AG04450 (cell line): ENCODE measurements at regions not wholly inside any gene's neighbourhood (a gene's known extent, or its start where the extent isn't known, plus 50 kb on each side); places are given as distances from the start of the nearest gene placed in this dataset.

Experiments
- CTCF ChIA-PET: fragments of 300-600, 350-600 bp; formaldehyde crosslinking; extraction: SDS; loops from one replicate; lab custom pipeline; 2022; ENCODE audit warnings: antibody characterized with exemption, inconsistent platforms; lab: Charles Lee
- POLR2A ChIA-PET: fragments of 350-600 bp; formaldehyde crosslinking; extraction: SDS; loops from one replicate; lab custom pipeline; 2021; ENCODE audit warnings: antibody characterized with exemption, inconsistent platforms; lab: Yijun Ruan, JAX
- DNase-seq: peaks from one replicate; pipeline ENCODE4 v3.0.0-alpha.2; 2011; ENCODE audit warnings: low read depth, low spot score
- H3K27ac ChIP-seq: one replicate; pipeline ENCODE4 v1.5.1; 2012; ENCODE audit warnings: low read depth, low read length, control low read depth
- H3K27me3 ChIP-seq: one replicate; pipeline ENCODE4 v1.6.0; 2012; ENCODE audit warnings: low read length; ENCODE audit not compliant: control insufficient read depth, insufficient read depth
- H3K4me3 ChIP-seq: 2 replicates; pipeline ENCODE4 v1.5.1; 2011; ENCODE audit warnings: mild to moderate bottlenecking, low read depth, low read length, control low read depth
- H3K9me3 ChIP-seq: 2 replicates; pipeline ENCODE4 v1.5.1; 2012; ENCODE audit warnings: low read length; ENCODE audit not compliant: control insufficient read depth, insufficient read depth
- TF ChIP-seq, protein P1 (sequence below): IDR thresholded peaks from 2 replicates; pipeline ENCODE4 v1.5.1; 2011; ENCODE audit warnings: low read depth, low read length, control low read depth, inconsistent platforms

DNA sequence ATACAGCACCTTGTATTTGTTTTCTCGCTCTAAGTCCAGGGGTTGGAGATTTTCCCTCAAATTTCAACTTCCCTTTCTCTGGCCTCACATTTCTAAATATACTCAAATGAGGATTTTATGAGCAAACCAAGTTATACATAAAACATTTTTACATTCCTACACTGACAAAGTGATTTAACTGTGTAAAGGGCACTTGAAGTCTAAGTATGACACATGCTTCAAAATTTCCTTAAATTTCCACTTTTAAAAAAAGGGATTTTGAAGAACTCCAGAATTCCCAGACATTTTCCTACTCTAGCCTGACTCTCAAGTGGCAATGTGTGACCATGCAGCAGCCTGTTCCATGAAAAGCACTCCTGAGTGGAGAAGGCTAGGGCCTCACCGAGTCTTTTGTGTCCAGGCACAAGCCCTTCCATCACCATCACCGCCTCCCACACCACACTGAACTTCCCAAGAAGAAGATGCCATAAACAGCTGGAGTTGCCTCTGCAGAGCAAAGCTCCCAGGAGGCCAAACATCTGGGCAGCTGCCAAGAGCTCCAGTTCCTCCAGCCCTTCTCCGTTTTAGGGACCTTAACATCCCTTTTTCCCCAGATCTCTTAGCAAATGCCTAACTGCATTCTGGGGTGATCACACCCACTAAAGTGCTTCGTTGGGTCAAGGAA lies 68.9 kb downstream of the NCR2 start:
- POLR2A ChIA-PET, result no interaction called here
- CTCF ChIA-PET, result interaction anchor here (1.6 kb wide), 1 partner anchor 20 kb away, joined by 6 read pairs; no protein-coding TSS in a partner anchor
- no peak overlapping the region for H3K4me3 ChIP-seq
- peaks cover 33% of the 10 kb centered on the region for H3K27me3 ChIP-seq
- peaks cover 4% of the 10 kb centered on the region for H3K9me3 ChIP-seq
- no peak for DNase-seq
- TF ChIP-seq, protein P1, sequence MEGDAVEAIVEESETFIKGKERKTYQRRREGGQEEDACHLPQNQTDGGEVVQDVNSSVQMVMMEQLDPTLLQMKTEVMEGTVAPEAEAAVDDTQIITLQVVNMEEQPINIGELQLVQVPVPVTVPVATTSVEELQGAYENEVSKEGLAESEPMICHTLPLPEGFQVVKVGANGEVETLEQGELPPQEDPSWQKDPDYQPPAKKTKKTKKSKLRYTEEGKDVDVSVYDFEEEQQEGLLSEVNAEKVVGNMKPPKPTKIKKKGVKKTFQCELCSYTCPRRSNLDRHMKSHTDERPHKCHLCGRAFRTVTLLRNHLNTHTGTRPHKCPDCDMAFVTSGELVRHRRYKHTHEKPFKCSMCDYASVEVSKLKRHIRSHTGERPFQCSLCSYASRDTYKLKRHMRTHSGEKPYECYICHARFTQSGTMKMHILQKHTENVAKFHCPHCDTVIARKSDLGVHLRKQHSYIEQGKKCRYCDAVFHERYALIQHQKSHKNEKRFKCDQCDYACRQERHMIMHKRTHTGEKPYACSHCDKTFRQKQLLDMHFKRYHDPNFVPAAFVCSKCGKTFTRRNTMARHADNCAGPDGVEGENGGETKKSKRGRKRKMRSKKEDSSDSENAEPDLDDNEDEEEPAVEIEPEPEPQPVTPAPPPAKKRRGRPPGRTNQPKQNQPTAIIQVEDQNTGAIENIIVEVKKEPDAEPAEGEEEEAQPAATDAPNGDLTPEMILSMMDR, result no peak
- H3K27ac ChIP-seq, result no peak overlapping the region

DNA sequence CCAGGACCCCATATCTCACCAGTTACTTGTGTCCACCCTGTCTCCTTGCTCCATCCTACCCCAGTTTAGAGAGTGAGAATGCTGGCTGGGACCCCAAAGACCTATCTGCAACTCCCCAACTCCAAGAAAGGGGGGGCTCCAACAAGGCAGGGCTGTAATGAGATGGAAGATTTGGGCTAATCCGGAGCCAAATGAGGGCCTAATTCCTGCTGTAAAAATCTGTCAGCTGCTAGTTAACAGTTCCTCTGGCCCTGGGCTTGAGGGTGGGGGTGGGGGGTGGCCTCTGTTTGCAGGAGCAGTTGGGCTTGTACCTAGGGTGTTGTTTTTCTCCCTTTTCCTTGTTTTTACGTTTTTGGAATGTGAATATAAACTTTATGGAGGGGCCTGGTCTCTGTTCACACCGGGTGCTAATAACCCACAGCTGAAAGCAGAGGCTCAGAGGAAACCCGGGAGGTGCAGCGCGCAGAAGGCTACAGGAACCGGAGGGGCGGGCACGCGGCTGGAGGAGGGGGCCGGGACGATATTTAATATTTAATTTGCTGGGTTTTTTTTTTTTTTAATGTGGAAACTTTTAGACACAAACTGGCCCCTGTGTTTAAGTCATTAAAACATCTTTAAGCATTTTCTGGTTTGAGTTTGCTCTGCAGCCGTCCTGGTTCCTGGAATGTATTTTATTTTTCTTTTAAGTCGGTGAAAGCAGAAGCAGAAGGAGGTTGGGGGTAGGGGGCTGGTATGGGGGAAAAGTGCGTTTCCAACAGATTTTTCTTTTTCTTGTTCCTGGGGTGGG lies 70.7 kb downstream of the NCR2 start:
- TF ChIP-seq, protein P1, result no peak
- peaks cover 24% of the 10 kb centered on the region for H3K27me3 ChIP-seq
- ChIA-PET CTCF (interaction anchor here (1.6 kb wide), 1 partner anchor 18 kb away, joined by 6 read pairs; no protein-coding TSS in a partner anchor), POLR2A (no interaction called here)
- no peak overlapping the region for H3K27ac ChIP-seq
- no peak overlapping the region for H3K4me3 ChIP-seq
- no peak for DNase-seq
- H3K9me3 ChIP-seq, result peaks cover 4% of the 10 kb centered on the region

DNA sequence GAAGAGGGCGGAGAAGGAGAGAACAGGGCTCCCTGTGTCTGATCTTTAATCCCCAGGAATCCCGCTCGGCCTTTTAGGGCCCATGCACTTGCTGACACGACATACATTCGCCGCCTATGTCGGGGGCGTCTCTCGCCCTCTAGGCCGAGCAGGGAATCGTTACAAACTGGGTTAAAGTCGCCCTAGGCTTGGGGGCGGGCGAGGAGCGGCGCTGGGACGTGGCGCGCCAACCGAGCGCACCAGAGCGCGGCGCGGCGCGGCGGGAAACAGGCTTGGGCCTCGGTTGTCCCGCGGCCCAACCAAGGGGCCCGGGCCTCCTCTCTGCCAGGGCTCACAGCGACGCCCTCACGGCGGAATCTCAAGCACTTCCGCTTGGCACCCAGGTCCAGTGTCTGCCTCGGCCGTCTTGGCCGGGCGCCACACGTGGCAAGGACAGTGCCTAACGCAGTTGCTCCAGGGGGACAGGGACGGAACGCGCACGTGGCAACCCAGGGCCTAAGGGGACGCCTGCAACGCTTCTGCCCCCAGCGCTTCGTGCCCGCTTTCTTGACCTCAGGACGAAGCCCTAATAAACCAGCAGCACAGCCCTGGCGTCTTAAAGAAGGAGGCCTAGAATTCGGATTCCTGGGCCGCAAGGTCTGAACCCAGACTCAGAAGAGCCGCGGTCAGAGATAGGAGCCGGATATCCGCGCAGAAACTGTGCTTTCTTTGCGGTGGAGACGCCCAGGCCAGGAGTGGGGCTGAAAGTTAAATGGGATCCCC lies 71.5 kb downstream of the NCR2 start:
- TF ChIP-seq, protein P1, result no peak
- Histone ChIP-seq H3K4me3 (no peak overlapping the region), H3K9me3 (peaks cover 4% of the 10 kb centered on the region), H3K27me3 (peaks cover 22% of the 10 kb centered on the region), H3K27ac (no peak overlapping the region)
- CTCF ChIA-PET, result interaction anchor here (1.8 kb wide), 1 partner anchor 18 kb away, joined by 6 read pairs; no protein-coding TSS in a partner anchor
- POLR2A ChIA-PET, result no interaction called here
- DNase-seq, result no peak

DNA sequence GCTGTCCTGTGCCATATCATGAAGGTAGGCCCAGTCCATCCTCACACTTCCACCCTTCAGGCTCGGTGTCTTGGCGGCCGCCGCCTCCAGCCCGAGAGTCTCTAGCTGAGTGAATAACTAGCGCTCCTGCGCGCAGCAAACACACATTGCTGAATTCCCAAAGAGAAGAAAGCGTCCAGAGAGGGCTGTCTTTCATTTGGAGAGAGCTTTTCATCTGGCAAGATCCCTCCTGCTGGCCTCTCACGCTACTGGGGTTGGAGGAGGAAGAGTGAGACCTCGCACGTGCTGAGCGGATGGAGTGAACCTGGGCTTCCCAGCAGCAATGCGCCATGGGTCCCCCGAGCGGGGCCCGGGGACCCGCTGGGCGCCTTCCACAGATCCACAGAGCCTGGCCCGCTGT lies 73.2 kb downstream of the NCR2 start:
- TF ChIP-seq, protein P1, result no peak
- POLR2A ChIA-PET, result interaction anchor here (0.7 kb wide), 1 partner anchor 243 kb away, joined by 3 read pairs; no protein-coding TSS in a partner anchor
- Histone ChIP-seq H3K4me3 (no peak overlapping the region), H3K27ac (no peak overlapping the region), H3K27me3 (peaks cover 33% of the 10 kb centered on the region), H3K9me3 (peaks cover 4% of the 10 kb centered on the region)
- DNase-seq, result no peak
- CTCF ChIA-PET, result interaction anchor here (1.8 kb wide), 1 partner anchor 16 kb away, joined by 6 read pairs; no protein-coding TSS in a partner anchor
